PC-3 (cell line): ENCODE measurements at regions not wholly inside any gene's neighbourhood (a gene's known extent, or its start where the extent isn't known, plus 50 kb on each side); places are given as distances from the start of the nearest gene placed in this dataset.

Experiments
- EZH2 ChIP-seq: fragments of 300-600 bp; sonication (generic); IDR thresholded peaks from one replicate; pipeline ENCODE4 v1.6.1; 2017; ENCODE audit warnings: antibody characterized with exemption, mild to moderate bottlenecking, low read length; ENCODE audit not compliant: unreplicated experiment
- EZH2phosphoT487 ChIP-seq: fragments of 300-600 bp; sonication (generic); IDR thresholded peaks from 2 replicates; pipeline ENCODE4 v1.6.1; 2018; ENCODE audit warnings: mild to moderate bottlenecking, antibody characterized with exemption, low read length, borderline replicate concordance
- TF ChIP-seq, protein P1 (sequence below): fragments of 300-600 bp; sonication (generic); conservative IDR thresholded peaks from 2 replicates; pipeline ENCODE4 v1.5.1; 2017; ENCODE audit warnings: antibody characterized with exemption, low read depth, mild to moderate bottlenecking, low read length

DNA sequence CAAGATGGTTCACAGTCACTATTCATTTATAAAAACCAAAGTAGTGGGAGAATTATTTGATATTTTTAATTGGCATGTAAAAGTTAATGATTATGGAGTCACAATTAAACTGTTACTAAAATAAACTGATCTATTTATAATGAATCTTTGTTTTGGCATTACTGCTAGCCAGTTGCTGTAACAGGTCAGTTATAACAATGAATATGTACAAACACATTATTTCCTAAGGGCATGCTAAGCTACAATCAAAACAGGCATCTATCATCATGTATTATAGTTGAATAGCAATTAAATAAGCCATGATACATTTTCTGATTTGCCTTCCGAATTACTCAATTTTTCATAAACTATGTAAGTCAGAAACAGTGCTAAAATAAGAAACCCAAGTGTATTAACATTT lies 518.3 kb downstream of the SLC16A7 start:
- TF ChIP-seq, protein P1, sequence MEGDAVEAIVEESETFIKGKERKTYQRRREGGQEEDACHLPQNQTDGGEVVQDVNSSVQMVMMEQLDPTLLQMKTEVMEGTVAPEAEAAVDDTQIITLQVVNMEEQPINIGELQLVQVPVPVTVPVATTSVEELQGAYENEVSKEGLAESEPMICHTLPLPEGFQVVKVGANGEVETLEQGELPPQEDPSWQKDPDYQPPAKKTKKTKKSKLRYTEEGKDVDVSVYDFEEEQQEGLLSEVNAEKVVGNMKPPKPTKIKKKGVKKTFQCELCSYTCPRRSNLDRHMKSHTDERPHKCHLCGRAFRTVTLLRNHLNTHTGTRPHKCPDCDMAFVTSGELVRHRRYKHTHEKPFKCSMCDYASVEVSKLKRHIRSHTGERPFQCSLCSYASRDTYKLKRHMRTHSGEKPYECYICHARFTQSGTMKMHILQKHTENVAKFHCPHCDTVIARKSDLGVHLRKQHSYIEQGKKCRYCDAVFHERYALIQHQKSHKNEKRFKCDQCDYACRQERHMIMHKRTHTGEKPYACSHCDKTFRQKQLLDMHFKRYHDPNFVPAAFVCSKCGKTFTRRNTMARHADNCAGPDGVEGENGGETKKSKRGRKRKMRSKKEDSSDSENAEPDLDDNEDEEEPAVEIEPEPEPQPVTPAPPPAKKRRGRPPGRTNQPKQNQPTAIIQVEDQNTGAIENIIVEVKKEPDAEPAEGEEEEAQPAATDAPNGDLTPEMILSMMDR: no peak
- TF ChIP-seq EZH2 (no peak), EZH2phosphoT487 (no peak)
